HEK293 (cell line): ENCODE measurements at regions not wholly inside any gene's neighbourhood (a gene's known extent, or its start where the extent isn't known, plus 50 kb on each side); places are given as distances from the start of the nearest gene placed in this dataset.

Source experiments
- CTCF ChIA-PET: fragments of 350-600 bp; formaldehyde crosslinking; extraction: SDS; loops from one replicate; lab custom pipeline; 2021; ENCODE audit warnings: antibody characterized with exemption; lab: Yijun Ruan, JAX
- POLR2A ChIA-PET: fragments of 300-600 bp; formaldehyde crosslinking; extraction: SDS; loops from one replicate; lab custom pipeline; 2020; ENCODE audit warnings: antibody characterized with exemption, inconsistent platforms; lab: Yijun Ruan, JAX
- H3K27ac ChIP-seq: fragments of 200-500 bp; sonication (Bioruptor generic); 2 replicates; pipeline ENCODE4 v1.5.1; 2014; ENCODE audit warnings: low read depth, low read length, control low read depth, inconsistent platforms; ENCODE audit errors: extremely low read depth
- H3K36me3 ChIP-seq, 2 experiments: fragments of 200-500 bp in 1 of 2; sonication (Bioruptor generic) in 1 of 2; 1 replicate in 1 of 2; 2 replicates in 1 of 2; pipeline ENCODE4 v1.5.1; 2014 to 2017; ENCODE audit warnings: inconsistent platforms in 2 of 2, low read length in 2 of 2; ENCODE audit not compliant: control insufficient read depth in 2 of 2, insufficient read depth in 1 of 2
- H3K4me1 ChIP-seq: fragments of 200-500 bp; sonication (Bioruptor generic); 2 replicates; pipeline ENCODE4 v1.5.1; 2014; ENCODE audit warnings: mild to moderate bottlenecking, low read length, inconsistent platforms; ENCODE audit not compliant: control insufficient read depth, insufficient read depth
- H3K4me3 ChIP-seq: 2 replicates; pipeline ENCODE4 v1.5.1; 2011; ENCODE audit warnings: low read depth, mild to moderate bottlenecking, control low read depth, low read length, moderate library complexity
- H3K9me3 ChIP-seq: fragments of 200-500 bp; sonication (Bioruptor generic); 2 replicates; pipeline ENCODE4 v1.5.1; 2014; ENCODE audit warnings: low read depth, low read length, inconsistent platforms; ENCODE audit not compliant: control insufficient read depth, insufficient read depth
- CTCF ChIP-seq: fragments of 450-650 bp; formaldehyde crosslinking; IDR thresholded peaks from 2 replicates; pipeline ENCODE4 v1.5.1; 2016; ENCODE audit warnings: missing biosample characterization, missing genetic modification characterization
- GLI4 ChIP-seq: fragments of 450-650 bp; formaldehyde crosslinking; IDR thresholded peaks from 2 replicates; pipeline ENCODE4 v1.5.1; 2016; ENCODE audit warnings: missing biosample characterization, missing genetic modification characterization
- GLIS1 ChIP-seq: fragments of 450-650 bp; formaldehyde crosslinking; IDR thresholded peaks from 2 replicates; pipeline ENCODE4 v1.5.1; 2016; ENCODE audit warnings: missing biosample characterization, missing genetic modification characterization
- HOXC10 ChIP-seq: sonication (generic); formaldehyde crosslinking; IDR thresholded peaks from 2 replicates; pipeline ENCODE4 v1.8.1; 2023; ENCODE audit warnings: mild to moderate bottlenecking, missing genetic modification reagents
- MZF1 ChIP-seq: fragments of 450-650 bp; formaldehyde crosslinking; IDR thresholded peaks from 2 replicates; pipeline ENCODE4 v1.5.1; 2017; ENCODE audit warnings: missing biosample characterization, missing genetic modification characterization, borderline replicate concordance
- PRDM1 ChIP-seq: fragments of 450-650 bp; formaldehyde crosslinking; IDR thresholded peaks from 2 replicates; pipeline ENCODE4; 2016; ENCODE audit warnings: missing biosample characterization, missing genetic modification characterization
- PRDM6 ChIP-seq: fragments of 450-650 bp; formaldehyde crosslinking; IDR thresholded peaks from 2 replicates; pipeline ENCODE4 v1.5.1; 2017; ENCODE audit warnings: missing biosample characterization, missing genetic modification characterization
- TRIM28 ChIP-seq: IDR thresholded peaks from 2 replicates; pipeline ENCODE4 v1.6.1; 2011; ENCODE audit warnings: low read length, control low read depth, borderline replicate concordance
- ZFP3 ChIP-seq: fragments of 450-650 bp; formaldehyde crosslinking; IDR thresholded peaks from 2 replicates; pipeline ENCODE4 v1.5.1; 2016; ENCODE audit warnings: low read depth, missing biosample characterization, missing genetic modification characterization
- ZIC2 ChIP-seq: fragments of 450-650 bp; formaldehyde crosslinking; IDR thresholded peaks from 2 replicates; pipeline ENCODE4 v1.5.1; 2016; ENCODE audit warnings: missing biosample characterization, missing genetic modification characterization
- ZNF132 ChIP-seq: fragments of 450-650 bp; formaldehyde crosslinking; IDR thresholded peaks from 2 replicates; pipeline ENCODE4 v1.5.1; 2017; ENCODE audit warnings: missing biosample characterization, missing genetic modification characterization, borderline replicate concordance
- ZNF148 ChIP-seq: fragments of 450-650 bp; formaldehyde crosslinking; IDR thresholded peaks from 2 replicates; pipeline ENCODE4 v1.5.0; 2017; ENCODE audit warnings: missing biosample characterization, missing genetic modification characterization, borderline replicate concordance
- ZNF155 ChIP-seq: fragments of 450-650 bp; formaldehyde crosslinking; IDR thresholded peaks from 2 replicates; pipeline ENCODE4 v1.5.1; 2016; ENCODE audit warnings: missing biosample characterization, missing genetic modification characterization
- ZNF211 ChIP-seq: fragments of 450-650 bp; formaldehyde crosslinking; IDR thresholded peaks from 2 replicates; pipeline ENCODE4 v1.5.1; 2016; ENCODE audit warnings: low read depth, missing biosample characterization, missing genetic modification characterization
- ZNF350 ChIP-seq: fragments of 450-650 bp; formaldehyde crosslinking; IDR thresholded peaks from 2 replicates; pipeline ENCODE4 v1.5.0; 2017; ENCODE audit warnings: missing biosample characterization, mild to moderate bottlenecking, missing genetic modification characterization
- ZNF416 ChIP-seq: fragments of 450-650 bp; formaldehyde crosslinking; IDR thresholded peaks from 2 replicates; pipeline ENCODE4 v1.5.1; 2016; ENCODE audit warnings: missing biosample characterization, missing genetic modification characterization
- ZNF423 ChIP-seq: fragments of 450-650 bp; formaldehyde crosslinking; IDR thresholded peaks from 2 replicates; pipeline ENCODE4 v1.5.1; 2016; ENCODE audit warnings: missing biosample characterization, missing genetic modification characterization
- ZNF473 ChIP-seq: fragments of 450-650 bp; formaldehyde crosslinking; IDR thresholded peaks from 2 replicates; pipeline ENCODE4 v1.5.1; 2017; ENCODE audit warnings: missing biosample characterization, missing genetic modification characterization
- ZNF558 ChIP-seq: fragments of 450-650 bp; formaldehyde crosslinking; IDR thresholded peaks from 2 replicates; pipeline ENCODE4 v1.5.1; 2016; ENCODE audit warnings: missing biosample characterization, missing genetic modification characterization
- ZNF561 ChIP-seq: fragments of 450-650 bp; IDR thresholded peaks from 2 replicates; pipeline ENCODE4 v1.5.1; 2018; ENCODE audit warnings: missing biosample characterization, missing genetic modification characterization, borderline replicate concordance
- ZNF585B ChIP-seq: fragments of 450-650 bp; formaldehyde crosslinking; IDR thresholded peaks from 2 replicates; pipeline ENCODE4 v1.5.1; 2016; ENCODE audit warnings: missing biosample characterization, missing genetic modification characterization
- ZNF610 ChIP-seq: fragments of 450-650 bp; formaldehyde crosslinking; IDR thresholded peaks from 2 replicates; pipeline ENCODE4 v1.5.1; 2016; ENCODE audit warnings: missing biosample characterization, missing genetic modification characterization, borderline replicate concordance
- ZNF654 ChIP-seq: fragments of 450-650 bp; formaldehyde crosslinking; IDR thresholded peaks from 2 replicates; pipeline ENCODE4 v1.5.1; 2016; ENCODE audit warnings: low read depth, missing biosample characterization, missing genetic modification characterization
- ZNF660 ChIP-seq: fragments of 450-650 bp; IDR thresholded peaks from 2 replicates; pipeline ENCODE4 v1.5.1; 2018; ENCODE audit warnings: missing biosample characterization, mild to moderate bottlenecking, missing genetic modification characterization
- ZNF777 ChIP-seq: fragments of 450-650 bp; formaldehyde crosslinking; IDR thresholded peaks from 2 replicates; pipeline ENCODE4 v1.5.1; 2017; ENCODE audit warnings: missing biosample characterization, missing genetic modification characterization, borderline replicate concordance

GRCh38 chr18:51666763-51667191, 469.3 kb upstream of the MEX3C start:
- ChIA-PET CTCF (interaction anchor here (0.6 to 3.4 kb wide), 6 partner anchors 14 to 1488 kb away, joined by 3 to 27 read pairs (median 4); no protein-coding TSS in a partner anchor), POLR2A (no interaction called here)
- H3K27ac ChIP-seq, result no peak overlapping the region
- H3K9me3 ChIP-seq, result no peaks in the 10 kb centered on the region
- H3K4me3 ChIP-seq, result no peak overlapping the region
- H3K36me3 ChIP-seq, result no peaks in the 10 kb centered on the region
- H3K4me1 ChIP-seq, result 0 out of 2 replicates have a peak, but pooled peaks cover 2% of the 10 kb centered on the region
- peak; percentile 57 for TF ChIP-seq ZIC2 (tag by site-specific recombination)
- no peak for TF ChIP-seq HOXC10
- TF ChIP-seq GLIS1 (tag by site-specific recombination), result peak; percentile 80

- Histone ChIP-seq H3K4me1 (0 out of 2 replicates have a peak, but pooled peaks cover 2% of the 10 kb centered on the region), H3K9me3 (no peaks in the 10 kb centered on the region), H3K36me3 (no peaks in the 10 kb centered on the region), H3K27ac (no peak overlapping the region), H3K4me3 (no peak overlapping the region)
- TF ChIP-seq ZNF155 (tag by site-specific recombination) (no peak), ZNF423 (tag by site-specific recombination) (no peak), ZNF654 (tag by site-specific recombination) (peak; percentile 69), PRDM1 (tag by site-specific recombination) (peak; percentile 40; the same call in 1 of the 2 replicates), ZNF660 (0 out of 2 replicates have a peak, but pooled peaks have one; percentile 28), CTCF (tag by site-specific recombination) (peak; percentile 54), ZNF350 (no peak)
- CTCF ChIA-PET, result interaction anchor here (0.7 to 3.4 kb wide), 16 partner anchors 11 to 1487 kb away, joined by 3 to 27 read pairs (median 4); no protein-coding TSS in a partner anchor
- POLR2A ChIA-PET, result no interaction called here
Measured at GRCh38 chr18:51668101-51668500, 470.6 kb upstream of the MEX3C start.

- CTCF ChIA-PET, result interaction anchor here (0.6 to 3.4 kb wide), 19 partner anchors 10 to 1241 kb away, joined by 3 to 27 read pairs (median 3); no protein-coding TSS in a partner anchor
- no peaks in the 10 kb centered on the region for H3K36me3 ChIP-seq
- POLR2A ChIA-PET, result no interaction called here
Measured at GRCh38 chr18:51668607-51669006, 471.1 kb upstream of the MEX3C start.

More at GRCh38 chr18:51668607-51669006, 471.1 kb upstream of the MEX3C start:
- Histone ChIP-seq H3K27ac (no peak overlapping the region), H3K9me3 (no peaks in the 10 kb centered on the region)
- TF ChIP-seq ZNF777 (no peak), GLI4 (tag by site-specific recombination) (no peak), ZNF558 (tag by site-specific recombination) (no peak), PRDM6 (tag by site-specific recombination) (no peak), ZNF132 (tag by site-specific recombination) (no peak), ZNF416 (tag by site-specific recombination) (no peak), ZNF585B (tag by site-specific recombination) (no peak), ZNF148 (no peak), TRIM28 (no peak), ZNF561 (no peak), ZNF473 (tag by site-specific recombination) (no peak), ZFP3 (tag by site-specific recombination) (no peak), ZNF211 (tag by site-specific recombination) (no peak), ZNF610 (no peak), MZF1 (no peak)
- TF ChIP-seq, all 188 proteins: peak for 0
- Histone ChIP-seq H3K4me3 (no peak overlapping the region), H3K4me1 (0 out of 2 replicates have a peak, but pooled peaks cover 2% of the 10 kb centered on the region)
